Coronary artery (tissue), 2 donors: ENCODE measurements at regions not wholly inside any gene's neighbourhood (a gene's known extent, or its start where the extent isn't known, plus 50 kb on each side); places are given as distances from the start of the nearest gene placed in this dataset.

Experiments
- DNase-seq: peaks from one replicate; pipeline ENCODE4 v3.0.0-alpha.2; 2017; ENCODE audit warnings: low spot score
- H3K27ac ChIP-seq, 2 donors: fragments of 200-600 bp; sonication (generic); one replicate each; pipeline ENCODE4 v1.5.1; 2016 to 2019
- H3K4me3 ChIP-seq: fragments of 200-600 bp; sonication (generic); 2 replicates; pipeline ENCODE4 v1.5.1; 2016; ENCODE audit warnings: mild to moderate bottlenecking, moderate library complexity
- TF ChIP-seq, protein P1 (sequence below): fragments of 200-600 bp; sonication (generic); IDR thresholded peaks from one replicate; pipeline ENCODE4 v1.5.1; 2019; ENCODE audit warnings: antibody characterized with exemption

DNA sequence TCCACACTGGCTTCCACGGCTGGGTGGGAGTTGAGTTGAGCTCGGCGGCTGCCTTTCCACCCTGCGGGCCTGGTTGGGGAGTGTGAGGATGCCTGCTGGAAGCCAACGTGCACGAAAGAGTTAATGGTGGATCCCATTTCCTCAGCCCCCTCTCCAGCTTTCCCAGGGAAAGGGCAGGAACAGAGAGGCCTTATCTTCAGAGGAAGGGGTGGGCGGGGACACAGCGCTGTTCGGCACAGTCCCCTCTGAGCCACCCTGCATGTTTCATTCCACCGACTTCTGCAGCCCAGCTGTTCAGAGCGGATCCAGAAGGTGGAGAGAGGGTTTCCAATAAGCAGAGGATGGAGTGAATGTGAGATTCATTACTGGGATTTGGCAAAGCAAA is 295.3 kb downstream of the SEC14L1 start:
- no peak overlapping the region for H3K4me3 ChIP-seq
- no peak for DNase-seq
- no peak overlapping the region for H3K27ac ChIP-seq
- TF ChIP-seq, protein P1, sequence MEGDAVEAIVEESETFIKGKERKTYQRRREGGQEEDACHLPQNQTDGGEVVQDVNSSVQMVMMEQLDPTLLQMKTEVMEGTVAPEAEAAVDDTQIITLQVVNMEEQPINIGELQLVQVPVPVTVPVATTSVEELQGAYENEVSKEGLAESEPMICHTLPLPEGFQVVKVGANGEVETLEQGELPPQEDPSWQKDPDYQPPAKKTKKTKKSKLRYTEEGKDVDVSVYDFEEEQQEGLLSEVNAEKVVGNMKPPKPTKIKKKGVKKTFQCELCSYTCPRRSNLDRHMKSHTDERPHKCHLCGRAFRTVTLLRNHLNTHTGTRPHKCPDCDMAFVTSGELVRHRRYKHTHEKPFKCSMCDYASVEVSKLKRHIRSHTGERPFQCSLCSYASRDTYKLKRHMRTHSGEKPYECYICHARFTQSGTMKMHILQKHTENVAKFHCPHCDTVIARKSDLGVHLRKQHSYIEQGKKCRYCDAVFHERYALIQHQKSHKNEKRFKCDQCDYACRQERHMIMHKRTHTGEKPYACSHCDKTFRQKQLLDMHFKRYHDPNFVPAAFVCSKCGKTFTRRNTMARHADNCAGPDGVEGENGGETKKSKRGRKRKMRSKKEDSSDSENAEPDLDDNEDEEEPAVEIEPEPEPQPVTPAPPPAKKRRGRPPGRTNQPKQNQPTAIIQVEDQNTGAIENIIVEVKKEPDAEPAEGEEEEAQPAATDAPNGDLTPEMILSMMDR: no peak

DNA sequence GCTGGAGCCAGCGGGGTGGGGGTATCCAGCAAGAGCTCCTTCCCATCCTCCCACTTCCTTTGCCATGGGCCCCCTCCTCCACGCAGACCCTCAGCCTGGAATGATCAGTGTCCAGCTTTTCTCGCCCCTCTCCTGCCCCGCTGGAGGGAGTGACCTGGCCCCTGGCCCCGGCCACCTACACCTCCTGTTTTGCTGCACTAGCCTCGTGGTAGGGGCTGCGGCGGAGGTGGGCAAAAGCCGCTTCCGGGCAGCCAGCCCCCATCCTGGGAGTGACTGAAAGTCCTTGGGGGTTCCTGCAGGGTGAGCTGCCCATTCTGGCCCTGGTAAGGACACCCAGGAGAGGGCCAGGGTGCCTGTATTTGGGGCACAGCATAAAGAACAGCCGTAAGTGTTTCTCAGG is 295.7 kb downstream of the SEC14L1 start:
- Histone ChIP-seq H3K4me3 (peak overlapping the region; percentile 2), H3K27ac (peak overlapping the region in 1 of 2 donors; percentile 9)
- TF ChIP-seq, protein P1: no peak
- no peak for DNase-seq

DNA sequence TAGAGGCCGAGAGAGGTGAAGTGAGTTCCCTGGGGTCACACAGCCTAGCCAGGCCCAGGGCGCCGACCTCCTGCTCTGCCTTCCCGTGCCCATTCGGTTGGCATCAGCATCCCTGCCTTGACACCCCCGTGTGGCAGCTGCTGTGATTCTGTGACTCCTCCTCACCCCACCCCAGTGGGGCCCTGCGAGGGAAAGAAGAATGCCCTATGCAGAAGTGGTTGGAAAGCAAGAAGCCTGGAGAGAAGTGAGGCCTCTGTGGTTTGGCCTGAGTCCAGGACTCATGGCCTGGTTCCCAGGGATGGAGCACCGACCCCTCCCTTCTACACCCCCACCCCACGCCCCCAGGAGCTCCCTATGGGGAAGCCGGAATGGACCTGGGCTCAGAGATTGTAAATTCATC is 296.2 kb downstream of the SEC14L1 start:
- H3K4me3 ChIP-seq: peak overlapping the region; percentile 2
- TF ChIP-seq, protein P1: no peak
- H3K27ac ChIP-seq: peak overlapping the region in 1 of 2 donors; percentile 9
- DNase-seq: no peak

DNA sequence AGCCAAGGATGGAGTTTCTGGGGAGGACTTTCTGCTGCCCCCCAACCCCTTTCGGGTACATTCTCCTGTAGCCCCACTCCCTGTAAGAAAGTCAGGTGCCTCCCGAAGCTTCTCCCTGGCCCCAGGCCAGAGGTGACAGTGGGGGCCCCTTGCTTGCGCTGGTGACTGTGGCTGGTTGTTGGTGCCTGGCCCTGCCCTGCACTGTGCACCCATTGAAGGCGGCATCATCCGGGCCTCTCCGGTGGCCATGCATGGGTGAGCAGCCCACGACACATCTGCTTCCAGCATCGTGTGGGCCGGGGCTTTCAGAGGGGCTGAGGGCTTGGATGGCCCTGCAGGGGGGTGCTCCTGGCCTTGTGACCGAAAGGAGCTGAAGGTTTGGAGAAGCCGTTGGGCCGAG is 297.0 kb downstream of the SEC14L1 start:
- DNase-seq: no peak
- TF ChIP-seq, protein P1: no peak
- H3K27ac ChIP-seq: no peak overlapping the region
- no peak overlapping the region for H3K4me3 ChIP-seq

DNA sequence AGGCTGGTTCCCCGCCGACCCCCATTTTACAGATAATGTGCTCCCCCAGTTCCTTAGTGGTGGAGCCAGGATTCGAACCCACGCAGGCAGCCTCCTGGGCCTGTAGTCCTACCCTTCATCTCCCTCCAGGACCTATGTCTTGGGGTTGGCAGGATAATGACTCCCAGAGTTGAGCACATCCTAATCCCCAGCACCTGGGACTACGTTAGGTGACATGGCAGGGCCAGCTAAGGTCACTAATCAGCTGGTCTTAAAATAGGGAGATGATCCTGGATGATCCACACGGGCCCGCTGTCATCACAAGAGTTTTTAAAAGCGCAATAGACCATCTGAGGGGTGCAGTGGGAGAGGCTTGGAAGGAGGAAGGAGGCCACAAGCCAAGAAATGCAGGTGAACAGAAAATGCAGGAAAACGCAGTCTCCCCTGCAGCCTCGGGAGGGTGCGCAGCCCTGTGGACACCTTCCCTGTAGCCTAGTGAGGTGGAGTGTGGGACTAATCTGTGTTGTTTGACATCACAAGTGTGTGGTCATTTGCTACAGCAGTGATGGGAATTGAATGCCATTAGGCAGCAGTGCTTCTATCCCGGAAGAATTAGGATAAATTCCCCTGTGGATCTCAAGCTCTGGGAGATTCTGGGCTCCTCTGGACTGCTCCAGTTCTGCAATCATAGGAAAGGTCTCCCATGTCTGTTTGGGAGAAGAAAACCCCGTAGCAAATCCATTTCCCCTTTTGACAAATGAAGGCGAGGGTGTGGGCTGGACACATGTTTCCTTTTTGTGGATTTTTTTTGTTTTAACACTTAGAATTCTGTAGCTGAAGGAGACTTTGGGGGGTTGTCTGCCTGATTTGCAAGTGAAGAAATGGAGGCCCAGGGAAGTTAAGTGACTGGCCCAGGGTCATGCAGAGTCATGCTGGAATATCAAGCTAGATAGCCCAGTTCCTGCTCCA is 297.7 kb downstream of the SEC14L1 start:
- TF ChIP-seq, protein P1: no peak
- no peak for DNase-seq
- H3K27ac ChIP-seq: peak overlapping the region in 1 of 2 donors; percentile 28
- no peak overlapping the region for H3K4me3 ChIP-seq

DNA sequence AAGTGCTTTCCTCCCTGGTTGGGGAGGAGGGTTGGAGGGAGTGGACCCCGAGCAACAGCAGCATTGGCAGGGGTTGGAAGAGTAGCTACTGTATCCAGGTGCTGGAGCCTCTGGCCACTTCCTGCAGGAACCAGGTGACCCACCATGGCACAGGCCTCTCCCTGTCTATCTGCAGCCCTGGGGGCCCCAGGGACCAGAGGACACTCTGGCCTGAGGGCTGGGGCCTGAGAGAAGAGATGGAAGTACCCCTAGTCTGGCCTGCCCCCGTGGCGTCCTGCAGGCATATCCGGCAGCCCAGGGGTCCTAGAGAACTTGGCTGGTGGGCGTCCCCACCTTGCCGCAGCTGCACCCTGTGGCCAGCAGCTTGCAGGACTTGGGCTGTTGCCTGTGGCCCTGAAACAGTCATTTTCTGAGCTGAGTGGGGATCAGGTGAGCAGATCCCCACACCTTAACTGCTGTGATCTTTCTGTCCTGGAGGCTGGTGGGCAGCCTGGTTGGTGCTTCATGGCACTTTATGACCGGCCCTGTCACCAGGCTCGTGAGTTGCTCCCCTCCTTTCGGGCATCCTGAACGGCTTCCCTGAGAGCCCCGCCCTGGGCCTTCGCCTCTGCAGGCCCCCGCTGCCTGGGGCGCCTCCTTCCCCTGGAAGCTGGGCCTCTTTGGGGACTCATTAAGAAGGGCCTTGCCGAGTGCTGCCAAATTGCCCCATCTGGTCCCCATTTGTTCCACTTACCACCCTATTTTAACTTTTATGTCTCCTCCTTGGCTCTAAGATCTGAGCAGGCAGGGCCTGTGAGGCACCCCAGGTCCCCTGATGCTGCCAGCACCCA is 298.6 kb downstream of the SEC14L1 start:
- no peak overlapping the region for H3K4me3 ChIP-seq
- TF ChIP-seq, protein P1: no peak
- H3K27ac ChIP-seq: peak overlapping the region in 1 of 2 donors; percentile 28
- no peak for DNase-seq
